BLaER1 treated with 17β-estradiol and CSF1 and Interleukin-3, amounts not matched to agents 10 nM and 100 nM (cell line): ENCODE measurements at regions not wholly inside any gene's neighbourhood (a gene's known extent, or its start where the extent isn't known, plus 50 kb on each side); places are given as distances from the start of the nearest gene placed in this dataset.

Experiments
- H3K27ac ChIP-seq, 11 experiments: shearing (Covaris generic); formaldehyde crosslinking; 2 replicates each; pipeline ENCODE4 v1.8.1; 2022
- H3K27me3 ChIP-seq, 11 experiments: shearing (Covaris generic); formaldehyde crosslinking; 2 replicates each; pipeline ENCODE4 v1.8.1; 2022
- H3K36me3 ChIP-seq, 11 experiments: shearing (Covaris generic); formaldehyde crosslinking; 2 replicates each; pipeline ENCODE4 v1.8.1; 2022
- H3K4me1 ChIP-seq, 10 experiments: shearing (Covaris generic); formaldehyde crosslinking; 2 replicates each; pipeline ENCODE4 v1.8.1; 2022
- H3K4me2 ChIP-seq, 11 experiments: shearing (Covaris generic); formaldehyde crosslinking; 2 replicates each; pipeline ENCODE4 v1.8.1; 2022
- H3K4me3 ChIP-seq, 10 experiments: shearing (Covaris generic); formaldehyde crosslinking; 2 replicates each; pipeline ENCODE4 v1.8.1; 2022
- H3K9ac ChIP-seq, 11 experiments: shearing (Covaris generic); formaldehyde crosslinking; 2 replicates each; pipeline ENCODE4 v1.8.1; 2022
- H3K9me3 ChIP-seq, 11 experiments: shearing (Covaris generic); formaldehyde crosslinking; replicated peaks in 1 of 11; 2 replicates each; pipeline ENCODE4 v1.8.1; 2022
- H4K20me1 ChIP-seq, 11 experiments: shearing (Covaris generic); formaldehyde crosslinking; 2 replicates each; pipeline ENCODE4 v1.8.1; 2022
- Cebpa-rat ChIP-seq, 11 experiments: shearing (Covaris generic); IDR thresholded peaks; 2 replicates each; pipeline ENCODE4 v1.8.1; 2022

GRCh38 chr9:126155756-126156664, 170.6 kb upstream of the MVB12B start:
- H3K9ac ChIP-seq, result no peak overlapping the region
- H3K4me3 ChIP-seq, result no peak overlapping the region
- H3K27me3 ChIP-seq, result peaks cover 0 to 23% (median 0%) of the 10 kb centered on the region in 11 experiments; a peak in 4 of 22 replicates
- no peaks in the 10 kb centered on the region for H3K36me3 ChIP-seq
- no peaks in the 10 kb centered on the region for H3K9me3 ChIP-seq
- H3K4me2 ChIP-seq, result peak overlapping the region in 9 of 11 experiments; percentile 0 to 93 (median 85); a peak in 16 of 22 replicates
- no peaks in the 10 kb centered on the region for H4K20me1 ChIP-seq
- no peak for TF ChIP-seq Cebpa-rat (IDR thresholded peaks at IDR 0.05)
- H3K4me1 ChIP-seq, result peaks cover 15 to 92% (median 84%) of the 10 kb centered on the region in 10 experiments
- H3K27ac ChIP-seq, result 0 out of 22 replicates have a peak overlapping the region, but pooled peaks of 2 of the 11 experiments have one; percentile 2 to 51

- no peak for TF ChIP-seq Cebpa-rat (IDR thresholded peaks at IDR 0.05)
- Histone ChIP-seq H3K27me3 (peaks cover 0 to 23% (median 0%) of the 10 kb centered on the region in 11 experiments; a peak in 4 of 22 replicates), H3K36me3 (no peaks in the 10 kb centered on the region), H4K20me1 (no peaks in the 10 kb centered on the region), H3K9ac (peak overlapping the region in 5 of 11 experiments; percentile 1 to 66 (median 32); a peak in 3 of 22 replicates), H3K4me1 (peaks cover 15 to 92% (median 83%) of the 10 kb centered on the region in 10 experiments), H3K4me3 (no peak overlapping the region; a peak in 1 of 20 replicates), H3K9me3 (no peaks in the 10 kb centered on the region), H3K27ac (peak overlapping the region in 4 of 11 experiments; percentile 51 to 65 (median 58); a peak in 7 of 22 replicates), H3K4me2 (peak overlapping the region; percentile 65 to 93 (median 85))
Measured at GRCh38 chr9:126156898-126157297, 169.7 kb upstream of the MVB12B start.

GRCh38 chr9:126157423-126157822, 169.2 kb upstream of the MVB12B start:
- Histone ChIP-seq H3K4me3 (peak overlapping the region in 5 of 10 experiments; percentile 26 to 37 (median 34); a peak in 7 of 20 replicates), H3K9ac (peak overlapping the region in 6 of 11 experiments; percentile 1 to 66 (median 28); a peak in 7 of 22 replicates), H3K27ac (peak overlapping the region in 5 of 11 experiments; percentile 26 to 65 (median 56); a peak in 9 of 22 replicates), H3K27me3 (peaks cover 0 to 23% (median 0%) of the 10 kb centered on the region in 11 experiments; a peak in 4 of 22 replicates), H4K20me1 (no peaks in the 10 kb centered on the region), H3K4me1 (peaks cover 15 to 92% (median 84%) of the 10 kb centered on the region in 10 experiments), H3K36me3 (no peaks in the 10 kb centered on the region), H3K9me3 (no peaks in the 10 kb centered on the region), H3K4me2 (peak overlapping the region; percentile 65 to 93 (median 85))
- no peak for TF ChIP-seq Cebpa-rat (IDR thresholded peaks at IDR 0.05)

- Histone ChIP-seq H4K20me1 (no peaks in the 10 kb centered on the region), H3K36me3 (no peaks in the 10 kb centered on the region), H3K4me3 (peak overlapping the region in 4 of 10 experiments; percentile 26 to 37 (median 31); a peak in 7 of 20 replicates), H3K4me2 (peak overlapping the region; percentile 65 to 93 (median 85)), H3K27ac (peak overlapping the region in 5 of 11 experiments; percentile 1 to 65 (median 56); a peak in 8 of 22 replicates), H3K27me3 (peaks cover 0 to 23% (median 0%) of the 10 kb centered on the region in 11 experiments; a peak in 4 of 22 replicates), H3K9ac (peak overlapping the region in 4 of 11 experiments; percentile 5 to 66 (median 49); a peak in 7 of 22 replicates), H3K4me1 (peaks cover 15 to 96% (median 90%) of the 10 kb centered on the region in 10 experiments), H3K9me3 (no peaks in the 10 kb centered on the region)
- TF ChIP-seq Cebpa-rat (IDR thresholded peaks at IDR 0.05), result no peak
Measured at GRCh38 chr9:126157826-126158587, 168.6 kb upstream of the MVB12B start.

- Histone ChIP-seq H4K20me1 (no peaks in the 10 kb centered on the region), H3K4me2 (peak overlapping the region in 9 of 11 experiments; percentile 76 to 93 (median 86); a peak in 18 of 22 replicates), H3K27ac (peak overlapping the region in 4 of 11 experiments; percentile 51 to 65 (median 58); a peak in 8 of 22 replicates), H3K9ac (peak overlapping the region in 3 of 11 experiments; percentile 0 to 66 (median 66); a peak in 6 of 22 replicates), H3K4me3 (0 out of 20 replicates have a peak overlapping the region, but pooled peaks of 1 of the 10 experiments have one; percentile 8), H3K36me3 (no peaks in the 10 kb centered on the region), H3K27me3 (peaks cover 0 to 23% (median 0%) of the 10 kb centered on the region in 11 experiments; a peak in 4 of 22 replicates), H3K4me1 (peaks cover 15 to 100% (median 98%) of the 10 kb centered on the region in 10 experiments), H3K9me3 (no peaks in the 10 kb centered on the region; a peak in 1 of 22 replicates)
- TF ChIP-seq Cebpa-rat (IDR thresholded peaks at IDR 0.05), result no peak
Measured at GRCh38 chr9:126158588-126159429, 167.8 kb upstream of the MVB12B start.

GRCh38 chr9:126159430-126160060, 167.1 kb upstream of the MVB12B start:
- TF ChIP-seq Cebpa-rat (IDR thresholded peaks at IDR 0.05), result no peak
- Histone ChIP-seq H3K4me3 (peak overlapping the region in 2 of 10 experiments; percentile 8 to 10; a peak in 1 of 20 replicates), H3K36me3 (no peaks in the 10 kb centered on the region), H3K4me2 (peak overlapping the region in 9 of 11 experiments; percentile 76 to 93 (median 86); a peak in 18 of 22 replicates), H3K9ac (peak overlapping the region in 4 of 11 experiments; percentile 0 to 66 (median 38); a peak in 5 of 22 replicates), H3K4me1 (peaks cover 15 to 100% (median 99%) of the 10 kb centered on the region in 10 experiments), H3K27ac (peak overlapping the region in 4 of 11 experiments; percentile 8 to 65 (median 54); a peak in 8 of 22 replicates), H3K9me3 (no peaks in the 10 kb centered on the region; a peak in 1 of 22 replicates), H4K20me1 (no peaks in the 10 kb centered on the region), H3K27me3 (peaks cover 0 to 23% (median 0%) of the 10 kb centered on the region in 11 experiments; a peak in 4 of 22 replicates)
